Vagina (tissue), 2 donors: ENCODE measurements at regions not wholly inside any gene's neighbourhood (a gene's known extent, or its start where the extent isn't known, plus 50 kb on each side); places are given as distances from the start of the nearest gene placed in this dataset.
"Not testable (repeated sequence)": the region's sequence is repeated elsewhere in the genome, so short reads cannot be mapped to it uniquely, and the experiment has no call there.

Source experiments
- DNase-seq, 2 donors: peaks; one replicate each; pipeline ENCODE4 v3.0.0-alpha.2; 2017; ENCODE audit errors: extremely low spot score in 2 of 2
- H3K27ac ChIP-seq: fragments of 200-600 bp; sonication (generic); one replicate; pipeline ENCODE4 v1.5.1; 2019
- H3K27me3 ChIP-seq: fragments of 200-600 bp; sonication (generic); one replicate; pipeline ENCODE4 v1.5.1; 2019
- H3K36me3 ChIP-seq, 2 donors: fragments of 200-600 bp; sonication (generic); one replicate each; pipeline ENCODE4 v1.5.1; 2017 to 2019
- H3K4me1 ChIP-seq: fragments of 200-600 bp; sonication (generic); one replicate; pipeline ENCODE4 v1.5.1; 2019
- H3K4me3 ChIP-seq, 2 donors: fragments of 200-600 bp; sonication (generic); 1 replicate in 1 of 2; 2 replicates in 1 of 2; pipeline ENCODE4 v1.5.1; 2016 to 2019
- H3K9me3 ChIP-seq: fragments of 200-600 bp; sonication (generic); one replicate; pipeline ENCODE4 v1.5.1; 2019
- POLR2A ChIP-seq, 2 donors: fragments of 450-650 bp; IDR thresholded peaks; one replicate each; pipeline ENCODE4 v1.6.1; 2017; ENCODE audit warnings: antibody characterized with exemption in 2 of 2, mild to moderate bottlenecking in 2 of 2, moderate library complexity in 2 of 2
- POLR2AphosphoS5 ChIP-seq, 2 donors: sonication (generic); formaldehyde crosslinking; IDR thresholded peaks; one replicate each; pipeline ENCODE4 v1.9.0; 2017; ENCODE audit warnings: antibody characterized with exemption in 2 of 2, mild to moderate bottlenecking in 2 of 2, low read depth in 1 of 2; ENCODE audit not compliant: insufficient read depth in 1 of 2
- intact Hi-C: fragments of 100-400 bp; cut with DNase I; formaldehyde crosslinking; loops from one replicate; pipeline ENCODE4 v1.15.1; 2023
- TF ChIP-seq, protein P1 (sequence below), 3 experiments: fragments of 450-650 bp in 2 of 3; fragments of 200-600 bp in 1 of 3; sonication (generic) in 1 of 3; IDR thresholded peaks; one replicate each; pipeline ENCODE4 v1.5.1; 2017 to 2019; ENCODE audit warnings: antibody characterized with exemption in 3 of 3, mild to moderate bottlenecking in 2 of 3, moderate library complexity in 2 of 3

DNA sequence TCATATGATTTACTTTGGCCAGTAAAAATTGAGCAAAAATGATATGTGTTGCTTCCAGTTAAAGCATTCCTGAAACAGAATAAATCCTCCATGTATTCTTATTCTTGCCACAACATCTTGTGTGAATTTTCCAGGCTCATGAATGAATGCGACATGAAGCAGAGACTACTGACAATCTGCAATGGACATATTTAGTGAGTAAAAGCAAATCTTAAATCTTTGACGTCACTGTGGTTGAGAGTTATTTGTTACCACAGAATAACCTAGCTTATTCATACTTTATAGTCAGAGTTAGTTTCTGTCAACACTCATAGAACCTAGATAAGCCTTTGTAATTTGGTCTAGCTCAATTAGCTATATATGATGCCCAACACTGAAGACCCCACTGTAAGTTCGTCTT is 1443.1 kb downstream of the PCDH9 start:
- TF ChIP-seq POLR2AphosphoS5 (IDR thresholded peaks at IDR 0.05; ENCODE audit: insufficient read depth in 1 of 2, low read depth in 1 of 2) (no peak), POLR2A (IDR thresholded peaks at IDR 0.05) (no peak)
- TF ChIP-seq, protein P1, sequence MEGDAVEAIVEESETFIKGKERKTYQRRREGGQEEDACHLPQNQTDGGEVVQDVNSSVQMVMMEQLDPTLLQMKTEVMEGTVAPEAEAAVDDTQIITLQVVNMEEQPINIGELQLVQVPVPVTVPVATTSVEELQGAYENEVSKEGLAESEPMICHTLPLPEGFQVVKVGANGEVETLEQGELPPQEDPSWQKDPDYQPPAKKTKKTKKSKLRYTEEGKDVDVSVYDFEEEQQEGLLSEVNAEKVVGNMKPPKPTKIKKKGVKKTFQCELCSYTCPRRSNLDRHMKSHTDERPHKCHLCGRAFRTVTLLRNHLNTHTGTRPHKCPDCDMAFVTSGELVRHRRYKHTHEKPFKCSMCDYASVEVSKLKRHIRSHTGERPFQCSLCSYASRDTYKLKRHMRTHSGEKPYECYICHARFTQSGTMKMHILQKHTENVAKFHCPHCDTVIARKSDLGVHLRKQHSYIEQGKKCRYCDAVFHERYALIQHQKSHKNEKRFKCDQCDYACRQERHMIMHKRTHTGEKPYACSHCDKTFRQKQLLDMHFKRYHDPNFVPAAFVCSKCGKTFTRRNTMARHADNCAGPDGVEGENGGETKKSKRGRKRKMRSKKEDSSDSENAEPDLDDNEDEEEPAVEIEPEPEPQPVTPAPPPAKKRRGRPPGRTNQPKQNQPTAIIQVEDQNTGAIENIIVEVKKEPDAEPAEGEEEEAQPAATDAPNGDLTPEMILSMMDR (IDR thresholded peaks at IDR 0.05): no peak
- no peaks in the 10 kb centered on the region for H3K9me3 ChIP-seq
- no peak overlapping the region for H3K4me3 ChIP-seq
- intact Hi-C loops: no loop called here
- H3K27me3 ChIP-seq: no peaks in the 10 kb centered on the region
- H3K4me1 ChIP-seq: no peaks in the 10 kb centered on the region
- H3K36me3 ChIP-seq: no peaks in the 10 kb centered on the region
- no peak for DNase-seq
- H3K27ac ChIP-seq: no peak overlapping the region

DNA sequence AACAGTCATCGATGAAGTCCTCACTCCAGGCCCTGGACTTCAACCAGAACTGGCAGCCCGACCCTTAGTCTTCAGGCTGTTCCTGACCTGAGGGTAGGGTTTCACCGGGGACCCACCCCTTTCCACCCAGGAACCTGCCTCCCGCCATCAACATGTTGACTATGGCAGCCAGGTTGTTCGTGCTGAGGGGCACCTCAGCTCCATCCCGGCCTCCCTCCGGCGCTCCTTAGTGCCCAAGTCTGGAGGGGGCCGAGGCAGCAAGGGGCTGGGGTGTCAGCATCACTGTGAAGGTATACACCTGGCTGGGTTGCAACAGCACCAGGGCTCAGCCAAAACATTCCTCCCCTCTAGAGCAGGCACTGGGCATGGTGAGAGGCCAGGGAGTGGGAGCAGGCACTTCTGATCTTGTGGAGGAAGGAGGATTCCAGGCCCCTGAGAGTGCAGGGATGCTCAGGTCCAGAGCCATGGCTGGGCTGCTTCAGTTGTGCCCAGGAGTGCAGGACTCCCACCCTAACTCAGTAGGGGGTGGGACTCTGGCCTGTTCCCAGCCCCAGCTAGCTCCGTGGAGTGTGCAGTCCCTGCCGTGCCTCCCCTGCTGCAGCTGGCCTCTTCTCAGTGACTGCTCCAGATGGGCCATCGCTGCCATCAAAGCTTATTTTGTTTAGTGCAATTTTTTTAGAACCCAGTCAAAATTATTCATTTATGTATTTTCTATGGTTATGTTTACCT is 1445.9 kb downstream of the PCDH9 start:
- Histone ChIP-seq H3K9me3 (no peaks in the 10 kb centered on the region), H3K4me1 (no peaks in the 10 kb centered on the region), H3K27ac (no peak overlapping the region), H3K36me3 (no peaks in the 10 kb centered on the region), H3K27me3 (no peaks in the 10 kb centered on the region), H3K4me3 (no peak overlapping the region)
- DNase-seq: no peak
- intact Hi-C loops: no loop called here
- TF ChIP-seq POLR2AphosphoS5 (IDR thresholded peaks at IDR 0.05; ENCODE audit: insufficient read depth in 1 of 2, low read depth in 1 of 2) (no peak), POLR2A (IDR thresholded peaks at IDR 0.05) (no peak)
- TF ChIP-seq, protein P1 (IDR thresholded peaks at IDR 0.05): no peak

DNA sequence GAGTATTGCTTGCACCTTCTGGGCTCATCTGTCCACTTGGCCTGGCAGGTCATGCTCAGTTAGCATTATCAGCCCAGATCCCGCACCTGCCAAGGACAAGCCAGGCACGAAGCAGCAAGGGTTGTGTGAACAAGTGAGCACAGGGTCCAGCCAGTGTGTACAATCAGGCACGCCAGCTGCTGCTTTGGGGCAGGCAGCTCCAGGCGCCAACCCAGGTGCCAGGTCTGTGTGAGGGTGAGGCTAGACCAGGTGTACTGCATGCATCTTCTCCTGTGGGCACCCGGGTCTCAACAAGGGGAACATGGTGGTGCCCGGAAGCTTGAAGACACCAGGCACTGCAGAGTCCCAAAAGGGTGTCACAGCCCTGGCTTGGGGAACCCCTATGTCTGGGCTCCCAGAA is 1446.8 kb downstream of the PCDH9 start:
- no peaks in the 10 kb centered on the region for H3K36me3 ChIP-seq
- no peaks in the 10 kb centered on the region for H3K27me3 ChIP-seq
- no peak overlapping the region for H3K27ac ChIP-seq
- no peak for DNase-seq
- no peaks in the 10 kb centered on the region for H3K4me1 ChIP-seq
- TF ChIP-seq, protein P1 (IDR thresholded peaks at IDR 0.05): no peak
- no peak for TF ChIP-seq POLR2AphosphoS5 (IDR thresholded peaks at IDR 0.05; ENCODE audit: insufficient read depth in 1 of 2, low read depth in 1 of 2)
- no peak for TF ChIP-seq POLR2A (IDR thresholded peaks at IDR 0.05)
- intact Hi-C loops: no loop called here
- H3K4me3 ChIP-seq: no peak overlapping the region
- H3K9me3 ChIP-seq: no peaks in the 10 kb centered on the region

DNA sequence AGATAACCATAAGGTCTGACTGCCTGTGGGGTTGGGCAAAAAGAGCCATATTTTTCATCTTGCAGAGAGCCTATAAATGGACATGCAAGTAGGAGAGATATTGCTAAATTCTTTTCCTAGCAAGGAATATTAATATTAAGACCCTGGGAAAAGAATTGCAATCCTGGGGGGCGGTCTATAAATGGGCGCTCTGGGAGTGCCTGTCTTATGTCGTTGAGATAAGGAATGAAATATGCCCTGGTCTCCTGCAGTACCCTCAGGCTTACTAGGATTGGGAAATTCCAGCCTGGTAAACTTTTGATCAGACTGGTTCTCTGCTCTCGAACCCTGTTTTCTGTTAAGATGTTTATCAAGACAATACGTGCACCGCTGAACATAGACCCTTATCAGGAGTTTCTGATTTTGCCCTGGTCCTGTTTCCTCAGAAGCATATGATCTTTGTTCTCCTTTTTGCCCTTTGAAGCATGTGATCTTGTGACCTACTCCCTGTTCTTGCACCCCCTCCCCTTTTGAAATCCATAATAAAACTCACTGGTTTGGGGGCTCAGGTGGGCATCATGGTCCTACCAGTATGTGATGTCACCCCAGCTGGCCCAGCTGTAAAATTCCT is 1458.3 kb downstream of the PCDH9 start:
- H3K4me1 ChIP-seq, H3K9me3 ChIP-seq, H3K4me3 ChIP-seq, H3K27me3 ChIP-seq, DNase-seq, H3K36me3 ChIP-seq, intact Hi-C loops, H3K27ac ChIP-seq: not testable (repeated sequence)

DNA sequence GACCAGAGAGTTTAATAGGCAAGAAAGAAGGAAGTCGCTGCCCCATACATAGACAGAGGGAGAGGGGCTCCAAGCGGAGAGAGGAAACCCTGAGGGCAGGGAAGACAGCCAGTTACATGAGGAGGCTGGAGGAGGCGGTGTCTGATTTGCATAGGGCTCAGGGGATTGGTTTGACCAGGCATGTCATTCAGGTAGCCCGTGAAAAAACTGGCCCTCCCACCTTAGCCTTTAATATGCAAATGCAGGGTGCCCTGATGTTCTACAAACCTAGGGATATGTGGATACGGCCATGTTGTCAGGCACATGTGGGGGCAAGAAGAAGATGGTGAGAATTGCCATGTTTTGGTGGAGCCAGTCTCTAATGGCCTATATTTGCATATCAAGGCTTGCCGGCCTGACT is 1461.6 kb downstream of the PCDH9 start:
- Histone ChIP-seq H3K27ac (no peak overlapping the region), H3K4me1 (no peaks in the 10 kb centered on the region)
- TF ChIP-seq, protein P1 (IDR thresholded peaks at IDR 0.05): no peak
- TF ChIP-seq POLR2A (IDR thresholded peaks at IDR 0.05): no peak
- no peak for TF ChIP-seq POLR2AphosphoS5 (IDR thresholded peaks at IDR 0.05; ENCODE audit: insufficient read depth in 1 of 2, low read depth in 1 of 2)

More for the DNA sequence above, 1461.6 kb downstream of the PCDH9 start:
- H3K27me3 ChIP-seq: no peaks in the 10 kb centered on the region
- H3K36me3 ChIP-seq: no peaks in the 10 kb centered on the region
- H3K9me3 ChIP-seq: no peaks in the 10 kb centered on the region
- no peak overlapping the region for H3K4me3 ChIP-seq
- intact Hi-C loops: no loop called here
- DNase-seq: no peak
